Hepatocyte (in vitro differentiated cells): ENCODE measurements at regions not wholly inside any gene's neighbourhood (a gene's known extent, or its start where the extent isn't known, plus 50 kb on each side); places are given as distances from the start of the nearest gene placed in this dataset.

ENCODE experiments used
- DNase-seq: peaks from one replicate; pipeline ENCODE4 v3.0.0-alpha.2; 2016; ENCODE audit warnings: low spot score
- H2AFZ ChIP-seq: fragments of 200-600 bp; sonication (generic); 2 replicates; pipeline ENCODE4 v1.6.0; 2016; ENCODE audit warnings: antibody characterized with exemption, mild to moderate bottlenecking
- H3K27ac ChIP-seq: fragments of 200-600 bp; sonication (generic); 2 replicates; pipeline ENCODE4 v1.5.1; 2016; ENCODE audit warnings: mild to moderate bottlenecking
- H3K27me3 ChIP-seq: fragments of 200-600 bp; sonication (generic); 2 replicates; pipeline ENCODE4 v1.6.1; 2016
- H3K36me3 ChIP-seq: fragments of 200-600 bp; sonication (generic); replicated peaks from 2 replicates; pipeline ENCODE4 v1.5.1; 2016; ENCODE audit warnings: low read depth; ENCODE audit not compliant: insufficient read depth
- H3K4me1 ChIP-seq: fragments of 200-600 bp; sonication (generic); 2 replicates; pipeline ENCODE4 v1.5.1; 2016; ENCODE audit warnings: mild to moderate bottlenecking, moderate library complexity; ENCODE audit not compliant: insufficient read depth
- H3K4me2 ChIP-seq: fragments of 200-600 bp; sonication (generic); 2 replicates; pipeline ENCODE4 v1.6.0; 2016
- H3K4me3 ChIP-seq: fragments of 200-600 bp; sonication (generic); 2 replicates; pipeline ENCODE4 v1.5.1; 2016; ENCODE audit warnings: mild to moderate bottlenecking
- H3K79me2 ChIP-seq: fragments of 200-600 bp; sonication (generic); 2 replicates; pipeline ENCODE4 v1.6.0; 2017; ENCODE audit warnings: mild to moderate bottlenecking
- H3K9me2 ChIP-seq: fragments of 200-600 bp; sonication (generic); replicated peaks from 2 replicates; pipeline ENCODE4 v1.6.0; 2017; ENCODE audit warnings: mild to moderate bottlenecking; ENCODE audit not compliant: insufficient read depth
- H3K9me3 ChIP-seq: fragments of 200-600 bp; sonication (generic); 2 replicates; pipeline ENCODE4 v1.5.1; 2016; ENCODE audit warnings: low read depth, mild to moderate bottlenecking
- H4K20me1 ChIP-seq: fragments of 200-600 bp; sonication (generic); 2 replicates; pipeline ENCODE4 v1.6.0; 2016; ENCODE audit warnings: mild to moderate bottlenecking; ENCODE audit not compliant: insufficient read depth, poor library complexity, severe bottlenecking
- EZH2 ChIP-seq: fragments of 200-600 bp; sonication (generic); IDR thresholded peaks from 2 replicates; pipeline ENCODE4 v1.6.1; 2016; ENCODE audit warnings: antibody characterized with exemption, mild to moderate bottlenecking, borderline replicate concordance
- EZH2phosphoT487 ChIP-seq: fragments of 200-600 bp; sonication (generic); IDR thresholded peaks from one replicate; pipeline ENCODE4 v1.6.1; 2018; ENCODE audit warnings: antibody characterized with exemption, mild to moderate bottlenecking, low read depth, moderate library complexity; ENCODE audit not compliant: unreplicated experiment, severe bottlenecking
- WGBS: methylation state at CpG from one replicate; pipeline ENCODE4 v1.1.6; 2016; ENCODE audit warnings: low lambda C conversion rate; ENCODE audit errors: missing lambda C conversion rate; 5-methylcytosine and 5-hydroxymethylcytosine counted together
- TF ChIP-seq, protein P1 (sequence below): fragments of 200-600 bp; sonication (generic); IDR thresholded peaks from 2 replicates; pipeline ENCODE4 v1.5.1; 2016; ENCODE audit warnings: antibody characterized with exemption, mild to moderate bottlenecking; ENCODE audit not compliant: poor library complexity

DNA sequence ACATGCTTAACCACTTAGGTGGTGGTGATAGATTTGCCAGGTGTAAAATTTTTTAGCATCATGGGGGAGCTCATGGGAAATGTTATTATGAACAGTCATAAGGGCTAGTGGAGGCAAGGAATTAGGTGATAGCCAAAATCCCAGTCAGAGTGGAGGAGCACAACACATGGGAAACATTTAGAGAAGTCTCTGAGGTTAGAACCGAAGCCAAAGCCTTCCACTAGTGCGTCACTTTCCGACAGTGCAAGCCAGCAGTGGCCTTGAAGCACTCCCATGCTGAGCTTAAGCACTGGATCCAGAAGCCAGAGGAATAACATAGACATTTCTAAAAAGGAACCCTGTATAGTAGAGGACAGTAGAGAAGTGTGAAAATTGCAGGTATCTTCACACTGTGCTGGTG is 101.5 kb upstream of the SNX2 start:
- H3K79me2 ChIP-seq, result no peaks in the 10 kb centered on the region

DNA sequence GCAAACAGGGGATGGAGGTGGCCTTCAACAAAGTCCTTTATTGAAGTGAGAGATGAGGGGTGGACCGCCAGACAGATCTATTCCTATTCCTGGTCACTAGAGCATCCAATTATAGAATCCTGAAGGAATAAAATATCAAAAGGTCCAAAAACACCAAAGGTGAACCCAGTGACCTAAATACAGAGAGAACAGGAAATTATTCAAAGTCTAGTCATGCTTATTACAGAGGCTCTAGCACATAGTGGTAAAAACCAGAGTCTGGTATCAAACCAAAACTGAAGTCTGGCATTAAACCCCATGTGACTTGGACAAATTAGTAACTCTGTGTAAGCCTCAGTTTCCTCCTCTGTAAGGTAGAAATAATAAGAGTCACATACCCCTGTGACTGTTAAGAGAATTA is 100.5 kb upstream of the SNX2 start:
- H3K27ac ChIP-seq, result no peak overlapping the region
- H3K79me2 ChIP-seq, result no peaks in the 10 kb centered on the region
- DNase-seq, result no peak
- WGBS, result 100% methylated on average over 1 of the region's 1 CpG
- H3K4me2 ChIP-seq, result no peak overlapping the region
- no peak overlapping the region for H2AFZ ChIP-seq
- H3K4me3 ChIP-seq, result no peak overlapping the region
- no peak for TF ChIP-seq EZH2phosphoT487
- TF ChIP-seq, protein P1, sequence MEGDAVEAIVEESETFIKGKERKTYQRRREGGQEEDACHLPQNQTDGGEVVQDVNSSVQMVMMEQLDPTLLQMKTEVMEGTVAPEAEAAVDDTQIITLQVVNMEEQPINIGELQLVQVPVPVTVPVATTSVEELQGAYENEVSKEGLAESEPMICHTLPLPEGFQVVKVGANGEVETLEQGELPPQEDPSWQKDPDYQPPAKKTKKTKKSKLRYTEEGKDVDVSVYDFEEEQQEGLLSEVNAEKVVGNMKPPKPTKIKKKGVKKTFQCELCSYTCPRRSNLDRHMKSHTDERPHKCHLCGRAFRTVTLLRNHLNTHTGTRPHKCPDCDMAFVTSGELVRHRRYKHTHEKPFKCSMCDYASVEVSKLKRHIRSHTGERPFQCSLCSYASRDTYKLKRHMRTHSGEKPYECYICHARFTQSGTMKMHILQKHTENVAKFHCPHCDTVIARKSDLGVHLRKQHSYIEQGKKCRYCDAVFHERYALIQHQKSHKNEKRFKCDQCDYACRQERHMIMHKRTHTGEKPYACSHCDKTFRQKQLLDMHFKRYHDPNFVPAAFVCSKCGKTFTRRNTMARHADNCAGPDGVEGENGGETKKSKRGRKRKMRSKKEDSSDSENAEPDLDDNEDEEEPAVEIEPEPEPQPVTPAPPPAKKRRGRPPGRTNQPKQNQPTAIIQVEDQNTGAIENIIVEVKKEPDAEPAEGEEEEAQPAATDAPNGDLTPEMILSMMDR, result no peak
- no peak for TF ChIP-seq EZH2
- H4K20me1 ChIP-seq, result no peaks in the 10 kb centered on the region
- no peaks in the 10 kb centered on the region for H3K4me1 ChIP-seq
- H3K36me3 ChIP-seq, result no peaks in the 10 kb centered on the region
- no peaks in the 10 kb centered on the region for H3K27me3 ChIP-seq
- H3K9me3 ChIP-seq, result no peaks in the 10 kb centered on the region
- no peaks in the 10 kb centered on the region for H3K9me2 ChIP-seq

More for the DNA sequence above, 101.5 kb upstream of the SNX2 start:
- Histone ChIP-seq H3K4me2 (no peak overlapping the region), H3K4me3 (no peak overlapping the region), H2AFZ (no peak overlapping the region), H3K27ac (no peak overlapping the region), H4K20me1 (no peaks in the 10 kb centered on the region), H3K9me3 (no peaks in the 10 kb centered on the region), H3K9me2 (no peaks in the 10 kb centered on the region), H3K4me1 (no peaks in the 10 kb centered on the region), H3K36me3 (no peaks in the 10 kb centered on the region), H3K27me3 (no peaks in the 10 kb centered on the region)
- 92% methylated on average over 3 of the region's 3 CpGs for whole genome bisulfite sequencing
- no peak for DNase-seq
- TF ChIP-seq, protein P1, result no peak
- no peak for TF ChIP-seq EZH2phosphoT487
- no peak for TF ChIP-seq EZH2

DNA sequence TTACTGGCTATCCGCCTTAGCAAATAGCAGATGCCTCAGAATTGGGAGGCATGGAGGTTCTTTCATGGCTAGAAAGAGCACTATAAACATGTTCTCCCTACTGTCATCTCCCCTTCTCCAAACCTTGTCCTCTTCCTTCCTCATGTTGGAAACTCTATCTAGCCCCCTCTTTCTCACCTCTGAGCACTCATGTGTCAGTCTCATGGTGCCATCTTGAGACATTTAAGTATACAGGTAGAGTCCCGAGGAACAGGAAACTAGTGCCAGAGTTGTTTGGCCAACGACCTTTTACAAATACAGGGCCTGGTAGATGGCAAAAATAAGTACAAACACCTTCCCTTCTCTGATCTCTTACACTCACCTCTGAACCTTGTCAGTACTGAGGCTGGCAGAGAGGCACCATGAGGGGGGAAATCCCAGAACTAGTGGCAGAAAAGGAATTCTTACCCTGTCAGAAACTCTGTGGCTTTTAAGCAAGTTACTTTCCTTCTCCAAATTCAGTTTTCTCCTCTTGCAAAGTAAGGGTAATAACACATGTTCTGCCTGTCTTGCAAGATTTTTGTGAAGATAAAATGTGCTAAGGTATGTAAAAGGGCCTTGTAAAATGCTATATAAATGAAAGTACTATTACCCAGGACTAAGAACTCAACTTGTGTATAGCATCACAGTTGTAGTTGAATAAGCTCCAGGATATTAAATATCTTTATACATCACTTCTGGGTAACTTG is 94.1 kb upstream of the SNX2 start:
- H3K27ac ChIP-seq, result peak overlapping the region; percentile 28
- H3K9me3 ChIP-seq, result no peaks in the 10 kb centered on the region
- no peak overlapping the region for H3K4me2 ChIP-seq
- no peaks in the 10 kb centered on the region for H3K79me2 ChIP-seq
- no peaks in the 10 kb centered on the region for H3K27me3 ChIP-seq
- no peak overlapping the region for H3K4me3 ChIP-seq
- H4K20me1 ChIP-seq, result no peaks in the 10 kb centered on the region
- no peaks in the 10 kb centered on the region for H3K9me2 ChIP-seq
- 70% methylated on average over 3 of the region's 3 CpGs for WGBS
- DNase-seq, result no peak
- H2AFZ ChIP-seq, result no peak overlapping the region
- TF ChIP-seq, protein P1, result no peak
- TF ChIP-seq EZH2phosphoT487 (no peak), EZH2 (no peak)
- no peaks in the 10 kb centered on the region for H3K4me1 ChIP-seq
- no peaks in the 10 kb centered on the region for H3K36me3 ChIP-seq
